NB4 (cell line): ENCODE measurements at regions not wholly inside any gene's neighbourhood (a gene's known extent, or its start where the extent isn't known, plus 50 kb on each side); places are given as distances from the start of the nearest gene placed in this dataset.

Source experiments
- DNase-seq: peaks from one replicate; pipeline ENCODE4 v3.0.0; 2010; ENCODE audit warnings: low read depth
- H3K4me3 ChIP-seq: one replicate; pipeline ENCODE4 v1.5.1; 2011; ENCODE audit warnings: mild to moderate bottlenecking, low read depth, low read length, moderate library complexity
- MYC ChIP-seq: IDR thresholded peaks from 2 replicates; pipeline ENCODE4 v1.6.1; 2011; ENCODE audit warnings: low read depth, low read length
- POLR2A ChIP-seq: IDR thresholded peaks from 2 replicates; pipeline ENCODE4 v1.6.1; 2011; ENCODE audit warnings: mild to moderate bottlenecking; ENCODE audit not compliant: insufficient read length; ENCODE audit errors: extremely low read depth
- TF ChIP-seq, protein P1 (sequence below): IDR thresholded peaks from one replicate; pipeline ENCODE4 v1.5.1; 2012; ENCODE audit warnings: low read depth, low read length
- TF ChIP-seq, protein P2 (sequence below): IDR thresholded peaks from 2 replicates; pipeline ENCODE4 v1.6.1; 2011; ENCODE audit warnings: low read depth, low read length

DNA sequence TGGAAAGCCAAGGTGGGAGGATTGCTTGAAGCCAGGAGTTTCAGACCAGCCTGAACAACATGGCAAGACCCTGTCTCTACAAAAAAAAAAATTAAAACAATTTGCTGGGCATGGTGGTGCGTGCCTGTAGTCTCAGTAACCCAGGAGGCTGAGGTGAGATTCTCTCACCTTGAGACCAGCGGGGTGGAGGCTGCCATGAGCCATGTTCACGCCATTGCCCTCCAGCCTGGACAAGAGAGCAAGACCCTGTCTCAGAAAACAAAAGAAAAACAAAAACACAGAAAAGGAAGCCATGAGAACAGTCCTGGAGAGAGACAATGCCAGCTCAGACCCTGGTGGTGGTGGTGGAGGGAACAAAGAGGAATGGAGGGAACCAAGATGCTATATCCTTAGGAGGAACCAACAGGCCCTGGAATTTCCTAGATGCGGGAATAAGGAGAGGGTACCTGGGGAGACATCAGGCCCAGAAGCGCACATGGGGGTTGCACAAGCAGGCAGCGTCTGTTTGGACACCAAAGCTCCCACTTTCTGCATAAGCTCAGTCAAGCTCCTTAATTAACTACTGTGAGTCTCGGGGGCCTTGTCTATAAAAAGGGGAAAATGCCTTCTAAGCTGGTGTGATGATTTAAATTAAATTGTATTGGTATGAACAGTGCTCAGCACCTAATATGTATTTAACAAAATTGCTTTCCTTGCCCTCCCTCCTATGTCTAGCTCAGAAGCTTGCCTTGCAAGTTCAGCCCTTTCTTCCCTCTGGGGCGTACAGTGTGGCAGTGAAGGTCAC is 143.8 kb downstream of the CCT6B start:
- no peak for DNase-seq
- no peak overlapping the region for H3K4me3 ChIP-seq
- TF ChIP-seq, protein P1, sequence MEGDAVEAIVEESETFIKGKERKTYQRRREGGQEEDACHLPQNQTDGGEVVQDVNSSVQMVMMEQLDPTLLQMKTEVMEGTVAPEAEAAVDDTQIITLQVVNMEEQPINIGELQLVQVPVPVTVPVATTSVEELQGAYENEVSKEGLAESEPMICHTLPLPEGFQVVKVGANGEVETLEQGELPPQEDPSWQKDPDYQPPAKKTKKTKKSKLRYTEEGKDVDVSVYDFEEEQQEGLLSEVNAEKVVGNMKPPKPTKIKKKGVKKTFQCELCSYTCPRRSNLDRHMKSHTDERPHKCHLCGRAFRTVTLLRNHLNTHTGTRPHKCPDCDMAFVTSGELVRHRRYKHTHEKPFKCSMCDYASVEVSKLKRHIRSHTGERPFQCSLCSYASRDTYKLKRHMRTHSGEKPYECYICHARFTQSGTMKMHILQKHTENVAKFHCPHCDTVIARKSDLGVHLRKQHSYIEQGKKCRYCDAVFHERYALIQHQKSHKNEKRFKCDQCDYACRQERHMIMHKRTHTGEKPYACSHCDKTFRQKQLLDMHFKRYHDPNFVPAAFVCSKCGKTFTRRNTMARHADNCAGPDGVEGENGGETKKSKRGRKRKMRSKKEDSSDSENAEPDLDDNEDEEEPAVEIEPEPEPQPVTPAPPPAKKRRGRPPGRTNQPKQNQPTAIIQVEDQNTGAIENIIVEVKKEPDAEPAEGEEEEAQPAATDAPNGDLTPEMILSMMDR, result no peak
- TF ChIP-seq POLR2A (no peak), MYC (no peak)
- TF ChIP-seq, protein P2, sequence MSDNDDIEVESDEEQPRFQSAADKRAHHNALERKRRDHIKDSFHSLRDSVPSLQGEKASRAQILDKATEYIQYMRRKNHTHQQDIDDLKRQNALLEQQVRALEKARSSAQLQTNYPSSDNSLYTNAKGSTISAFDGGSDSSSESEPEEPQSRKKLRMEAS, result no peak

DNA sequence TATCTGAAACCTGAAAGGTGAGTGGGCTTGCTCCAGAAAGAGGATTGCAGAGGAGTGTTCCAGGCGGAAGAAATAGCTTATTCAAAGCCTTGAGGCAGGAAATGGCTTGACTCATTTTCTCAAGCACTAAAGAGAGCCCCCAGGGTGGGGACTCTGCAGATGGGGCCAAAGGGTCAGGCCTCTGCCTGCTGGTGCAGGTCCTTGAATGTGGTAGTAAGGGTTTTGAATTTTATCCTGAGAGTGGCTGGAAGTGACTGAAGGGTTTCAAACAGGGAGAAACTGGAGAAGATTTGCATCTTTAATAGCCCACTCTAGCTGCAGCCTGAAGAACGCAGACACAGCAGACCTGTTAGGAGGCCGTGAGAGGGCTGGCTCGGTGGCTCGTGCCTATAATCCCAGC is 144.4 kb downstream of the CCT6B start:
- TF ChIP-seq, protein P2, result no peak
- TF ChIP-seq, protein P1, result no peak
- TF ChIP-seq POLR2A (no peak), MYC (no peak)
- DNase-seq, result no peak
- no peak overlapping the region for H3K4me3 ChIP-seq

DNA sequence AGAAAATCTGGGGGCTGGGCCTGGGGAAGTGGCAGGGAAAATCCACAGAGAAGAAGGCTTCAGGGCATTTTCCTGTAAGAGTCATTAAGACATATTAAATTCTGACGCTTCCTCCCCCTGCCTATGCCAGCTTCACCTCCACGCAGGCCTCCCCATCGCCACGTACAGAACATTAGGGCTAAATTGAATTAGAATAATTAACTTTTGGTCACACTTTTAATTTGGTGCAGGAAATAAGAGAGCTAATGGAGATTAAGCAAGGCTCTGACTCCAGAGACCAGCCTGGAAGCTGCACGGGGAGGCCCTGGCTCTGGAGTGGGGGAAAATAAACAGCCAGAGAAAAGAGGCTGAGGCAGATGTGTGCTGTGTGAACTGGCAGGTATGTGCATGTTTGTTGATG is 148.0 kb downstream of the CCT6B start:
- TF ChIP-seq, protein P2, result no peak
- TF ChIP-seq, protein P1, result no peak
- no peak for TF ChIP-seq MYC
- no peak for TF ChIP-seq POLR2A
- DNase-seq, result no peak
- H3K4me3 ChIP-seq, result no peak overlapping the region

DNA sequence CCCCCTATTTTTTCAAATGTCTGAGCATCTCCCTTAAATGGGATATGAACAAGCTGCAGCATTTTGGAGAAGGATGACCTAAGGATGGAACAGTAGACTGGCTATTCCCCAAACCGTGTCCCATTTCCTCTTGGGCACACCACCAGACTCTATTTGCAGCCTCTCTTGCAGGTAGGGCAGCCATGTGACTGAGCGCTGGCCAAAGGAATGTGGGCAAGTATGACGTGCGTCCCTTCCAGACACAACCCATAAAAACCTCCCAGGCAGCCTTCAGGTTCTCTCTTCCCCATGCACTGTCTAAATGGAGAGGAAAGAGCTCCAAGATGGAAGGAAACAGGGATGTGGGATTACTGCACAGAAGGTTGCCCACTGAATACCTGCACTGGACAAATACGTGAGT is 149.7 kb downstream of the CCT6B start:
- no peak overlapping the region for H3K4me3 ChIP-seq
- DNase-seq, result no peak
- TF ChIP-seq, protein P1, result no peak
- TF ChIP-seq POLR2A (no peak), MYC (no peak)
- TF ChIP-seq, protein P2, result no peak

DNA sequence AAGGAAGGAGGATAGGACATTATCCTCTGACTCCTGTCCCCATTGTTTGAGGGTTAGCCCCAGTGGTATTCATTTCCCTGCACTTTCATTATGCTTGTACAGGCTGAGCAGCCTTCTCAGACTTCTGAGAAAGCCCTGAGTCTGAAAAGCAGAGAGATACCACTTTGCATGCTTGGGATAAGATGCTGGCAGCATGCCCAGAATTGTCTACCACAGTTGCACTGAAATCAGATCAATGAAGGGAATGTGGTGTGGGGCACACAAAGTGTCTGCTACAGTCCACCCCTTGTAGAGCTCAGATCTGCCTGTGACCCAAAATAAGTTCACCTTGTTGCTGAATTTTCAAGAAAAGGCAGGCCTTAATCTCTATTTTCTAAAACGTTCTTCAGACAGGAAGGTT is 160.6 kb downstream of the CCT6B start:
- H3K4me3 ChIP-seq, result no peak overlapping the region
- no peak for DNase-seq
- TF ChIP-seq, protein P2, result no peak
- TF ChIP-seq, protein P1, result no peak
- TF ChIP-seq POLR2A (no peak), MYC (no peak)
